ENCODE measurements at regions not wholly inside any gene's neighbourhood (a gene's known extent, or its start where the extent isn't known, plus 50 kb on each side); places are given as distances from the start of the nearest gene placed in this dataset.

DNA sequence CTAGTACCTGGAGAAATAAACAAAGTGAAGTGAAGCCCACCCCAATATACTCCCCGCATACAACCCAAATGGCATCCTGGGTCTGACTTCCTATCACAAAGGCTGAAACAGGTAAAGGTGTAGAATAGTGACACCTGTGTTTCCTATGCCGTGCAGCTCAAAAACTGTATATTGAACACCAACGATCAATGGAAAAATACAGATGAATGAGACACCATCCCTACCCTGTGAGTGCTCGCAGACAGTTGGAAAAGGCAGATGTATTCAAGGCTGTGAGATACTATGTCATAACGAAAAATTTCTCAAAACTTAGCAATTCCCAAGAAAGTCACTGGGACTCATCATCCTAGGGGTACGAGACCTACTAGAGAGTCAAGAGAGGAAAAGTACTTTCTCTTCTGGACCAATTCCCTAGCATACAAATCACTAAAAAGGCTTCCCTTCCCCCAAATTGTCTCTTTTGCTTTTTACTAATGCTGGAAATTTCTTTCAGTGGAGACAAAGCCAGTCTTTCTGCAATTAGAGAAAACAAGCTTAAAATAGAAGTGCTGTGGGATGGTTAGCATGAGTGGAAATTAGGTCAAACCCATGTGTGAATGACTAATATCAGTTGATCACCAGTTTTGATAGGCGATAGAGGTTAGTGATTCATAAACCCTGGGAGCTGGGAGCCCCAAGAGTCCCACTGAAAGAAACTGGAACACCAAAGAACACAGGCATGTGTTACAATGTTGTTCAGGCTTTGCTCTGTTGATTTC is 249.7 kb downstream of the SPTSSA start:
- Mint-ChIP-seq H3K4me3 (no peak overlapping the region), H3K27ac (no peak overlapping the region), H3K9me3 (peaks cover 3% of the 10 kb centered on the region; the same call in 1 of the 2 replicates), H3K4me1 (no peaks in the 10 kb centered on the region), H3K36me3 (no peaks in the 10 kb centered on the region), H3K27me3 (ENCODE audit: low read depth) (no peaks in the 10 kb centered on the region)
- no peak for TF ChIP-seq FOXJ3 (CRISPR knock-in tag; IDR thresholded peaks at IDR 0.05; ENCODE audit: borderline replicate concordance)
- TF ChIP-seq FOXK1 (CRISPR knock-in tag; IDR thresholded peaks at IDR 0.05) = no peak
- no peak for TF ChIP-seq PRRX2 (CRISPR knock-in tag; IDR thresholded peaks at IDR 0.05)
- TF ChIP-seq JAZF1 (CRISPR knock-in tag; IDR thresholded peaks at IDR 0.05) = no peak
- no peak for TF ChIP-seq ZNF317 (CRISPR knock-in tag; IDR thresholded peaks at IDR 0.05; ENCODE audit: borderline replicate concordance, low read depth)
- TF ChIP-seq ZNF219 (CRISPR knock-in tag; IDR thresholded peaks at IDR 0.05; ENCODE audit: borderline replicate concordance) = no peak
- TF ChIP-seq FOXP4 (CRISPR knock-in tag; IDR thresholded peaks at IDR 0.05) = no peak
- no peak for TF ChIP-seq ZNF263 (CRISPR knock-in tag; IDR thresholded peaks at IDR 0.05; ENCODE audit: low read depth)
- TF ChIP-seq GRHL2 (CRISPR knock-in tag; IDR thresholded peaks at IDR 0.05; ENCODE audit: insufficient replicate concordance, severe bottlenecking) = no peak
- CTCF ChIA-PET = interaction anchor here (0.6 kb wide), 1 partner anchor 11 kb away, joined by 3 read pairs; no protein-coding TSS in a partner anchor
- DNase-seq (ENCODE audit: low spot score) (no peak), ATAC-seq (no peak)
- POLR2A ChIA-PET = no interaction called here

- TF ChIP-seq MXD4 (CRISPR knock-in tag; IDR thresholded peaks at IDR 0.05; ENCODE audit: borderline replicate concordance) (no peak), SMAD3 (CRISPR knock-in tag; IDR thresholded peaks at IDR 0.05; ENCODE audit: borderline replicate concordance) (no peak), ZNF416 (CRISPR knock-in tag; IDR thresholded peaks at IDR 0.05) (no peak), FOXJ3 (CRISPR knock-in tag; IDR thresholded peaks at IDR 0.05; ENCODE audit: borderline replicate concordance) (no peak), JAZF1 (CRISPR knock-in tag; IDR thresholded peaks at IDR 0.05) (no peak), ZNF671 (CRISPR knock-in tag; IDR thresholded peaks at IDR 0.05) (no peak), ZNF512 (CRISPR knock-in tag; IDR thresholded peaks at IDR 0.05; ENCODE audit: borderline replicate concordance) (no peak), CREM (CRISPR knock-in tag; IDR thresholded peaks at IDR 0.05) (no peak), CTCF (IDR thresholded peaks at IDR 0.05) (no peak), ZNF263 (CRISPR knock-in tag; IDR thresholded peaks at IDR 0.05; ENCODE audit: low read depth) (no peak), ZNF219 (CRISPR knock-in tag; IDR thresholded peaks at IDR 0.05; ENCODE audit: borderline replicate concordance) (no peak)
- TF ChIP-seq, protein P1, sequence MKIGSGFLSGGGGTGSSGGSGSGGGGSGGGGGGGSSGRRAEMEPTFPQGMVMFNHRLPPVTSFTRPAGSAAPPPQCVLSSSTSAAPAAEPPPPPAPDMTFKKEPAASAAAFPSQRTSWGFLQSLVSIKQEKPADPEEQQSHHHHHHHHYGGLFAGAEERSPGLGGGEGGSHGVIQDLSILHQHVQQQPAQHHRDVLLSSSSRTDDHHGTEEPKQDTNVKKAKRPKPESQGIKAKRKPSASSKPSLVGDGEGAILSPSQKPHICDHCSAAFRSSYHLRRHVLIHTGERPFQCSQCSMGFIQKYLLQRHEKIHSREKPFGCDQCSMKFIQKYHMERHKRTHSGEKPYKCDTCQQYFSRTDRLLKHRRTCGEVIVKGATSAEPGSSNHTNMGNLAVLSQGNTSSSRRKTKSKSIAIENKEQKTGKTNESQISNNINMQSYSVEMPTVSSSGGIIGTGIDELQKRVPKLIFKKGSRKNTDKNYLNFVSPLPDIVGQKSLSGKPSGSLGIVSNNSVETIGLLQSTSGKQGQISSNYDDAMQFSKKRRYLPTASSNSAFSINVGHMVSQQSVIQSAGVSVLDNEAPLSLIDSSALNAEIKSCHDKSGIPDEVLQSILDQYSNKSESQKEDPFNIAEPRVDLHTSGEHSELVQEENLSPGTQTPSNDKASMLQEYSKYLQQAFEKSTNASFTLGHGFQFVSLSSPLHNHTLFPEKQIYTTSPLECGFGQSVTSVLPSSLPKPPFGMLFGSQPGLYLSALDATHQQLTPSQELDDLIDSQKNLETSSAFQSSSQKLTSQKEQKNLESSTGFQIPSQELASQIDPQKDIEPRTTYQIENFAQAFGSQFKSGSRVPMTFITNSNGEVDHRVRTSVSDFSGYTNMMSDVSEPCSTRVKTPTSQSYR (CRISPR knock-in tag; IDR thresholded peaks at IDR 0.05) = no peak
- ChIA-PET POLR2A (no interaction called here), CTCF (interaction anchor here (0.6 kb wide), 1 partner anchor 11 kb away, joined by 3 read pairs; no protein-coding TSS in a partner anchor)
- Mint-ChIP-seq H3K27ac (no peak overlapping the region), H3K9me3 (no peaks in the 10 kb centered on the region), H3K4me1 (no peaks in the 10 kb centered on the region), H3K27me3 (ENCODE audit: low read depth) (no peaks in the 10 kb centered on the region), H3K4me3 (no peak overlapping the region), H3K36me3 (no peaks in the 10 kb centered on the region)
- DNase-seq (ENCODE audit: low spot score) (no peak), ATAC-seq (no peak)
Observed at GRCh38 chr14:34211732-34212131, 250.3 kb downstream of the SPTSSA start.
